ENCODE measurements at regions not wholly inside any gene's neighbourhood (a gene's known extent, or its start where the extent isn't known, plus 50 kb on each side); places are given as distances from the start of the nearest gene placed in this dataset.

- TF ChIP-seq CTCF (IDR thresholded peaks at IDR 0.05), result no peak
- TF ChIP-seq POLR2A (IDR thresholded peaks at IDR 0.05), result no peak
These were observed 143.5 kb upstream of the SOX2 start for GRCh38 chr3:181568248-181568647.

All from upper lobe of left lung (tissue), 4 donors.